Chondrocyte (in vitro differentiated cells): ENCODE measurements at regions not wholly inside any gene's neighbourhood (a gene's known extent, or its start where the extent isn't known, plus 50 kb on each side); places are given as distances from the start of the nearest gene placed in this dataset.

ENCODE experiments used
- DNase-seq: peaks from one replicate; pipeline ENCODE4 v3.0.0; 2021; ENCODE audit warnings: mixed read lengths, low spot score
- H3K27ac Mint-ChIP-seq: one replicate; pipeline ENCODE4 v1.8.0; 2021; ENCODE audit warnings: mild to moderate bottlenecking, moderate library complexity, mixed read lengths; ENCODE audit not compliant: unreplicated experiment
- H3K27me3 Mint-ChIP-seq: 2 replicates; pipeline ENCODE4 v1.8.0; 2021; ENCODE audit warnings: low read depth, mixed read lengths
- H3K36me3 Mint-ChIP-seq: 2 replicates; pipeline ENCODE4 v1.8.0; 2021; ENCODE audit warnings: low read depth, mixed read lengths
- H3K4me1 Mint-ChIP-seq: 2 replicates; pipeline ENCODE4 v1.8.0; 2021; ENCODE audit warnings: low read depth, mild to moderate bottlenecking, mixed read lengths
- H3K4me3 Mint-ChIP-seq: one replicate; pipeline ENCODE4 v1.8.0; 2021; ENCODE audit warnings: mild to moderate bottlenecking, moderate library complexity, mixed read lengths; ENCODE audit not compliant: unreplicated experiment
- H3K9me3 Mint-ChIP-seq: 2 replicates; pipeline ENCODE4 v1.8.0; 2021; ENCODE audit warnings: low read depth, mixed read lengths
- CTCF ChIP-seq: fragments of 200-600 bp; sonication (generic); IDR thresholded peaks from 2 replicates; pipeline ENCODE4 v1.5.0; 2021; ENCODE audit warnings: antibody characterized with exemption, mild to moderate bottlenecking, moderate library complexity

GRCh38 chr10:131818510-131819234, 82.1 kb upstream of the PPP2R2D start:
- Mint-ChIP-seq H3K27ac (no peak overlapping the region), H3K27me3 (peaks cover 43% of the 10 kb centered on the region), H3K36me3 (no peaks in the 10 kb centered on the region), H3K9me3 (no peaks in the 10 kb centered on the region), H3K4me3 (no peak overlapping the region), H3K4me1 (no peaks in the 10 kb centered on the region)
- TF ChIP-seq CTCF = no peak
- no peak for DNase-seq

GRCh38 chr10:131819241-131820072, 81.4 kb upstream of the PPP2R2D start:
- Mint-ChIP-seq H3K27ac (no peak overlapping the region), H3K4me3 (no peak overlapping the region), H3K27me3 (peaks cover 43% of the 10 kb centered on the region), H3K9me3 (no peaks in the 10 kb centered on the region), H3K4me1 (no peaks in the 10 kb centered on the region), H3K36me3 (no peaks in the 10 kb centered on the region)
- TF ChIP-seq CTCF = no peak
- DNase-seq = no peak

DNA sequence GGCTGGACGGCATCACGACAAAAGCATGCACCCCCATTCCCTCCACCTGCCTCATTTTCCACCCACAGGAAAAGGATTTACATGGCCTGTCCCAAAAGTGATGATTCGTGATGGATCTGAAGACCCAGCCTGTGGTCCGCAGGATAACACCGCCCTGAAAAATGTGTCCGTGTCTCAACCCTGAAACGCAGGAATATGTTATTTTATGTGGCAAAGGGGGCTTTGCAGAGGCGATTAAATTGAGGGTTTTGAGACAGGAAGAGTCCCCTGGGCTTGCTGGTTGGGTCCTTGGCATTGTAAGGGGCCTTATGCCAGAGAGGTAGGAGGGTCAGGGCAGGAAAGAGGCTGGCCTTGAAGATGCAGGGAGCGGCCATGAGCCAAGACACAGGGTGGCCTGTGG, 80.2 kb upstream of the PPP2R2D start:
- H3K27me3 Mint-ChIP-seq = peaks cover 47% of the 10 kb centered on the region
- peaks cover 11% of the 10 kb centered on the region for H3K4me1 Mint-ChIP-seq
- H3K36me3 Mint-ChIP-seq = no peaks in the 10 kb centered on the region
- H3K4me3 Mint-ChIP-seq = no peak overlapping the region
- no peak for DNase-seq
- no peak for TF ChIP-seq CTCF
- no peak overlapping the region for H3K27ac Mint-ChIP-seq
- H3K9me3 Mint-ChIP-seq = no peaks in the 10 kb centered on the region

- H3K9me3 Mint-ChIP-seq = no peaks in the 10 kb centered on the region
- H3K4me3 Mint-ChIP-seq = no peak overlapping the region
- H3K4me1 Mint-ChIP-seq = peaks cover 13% of the 10 kb centered on the region
- no peak for TF ChIP-seq CTCF
- H3K27me3 Mint-ChIP-seq = peaks cover 55% of the 10 kb centered on the region
- no peak overlapping the region for H3K27ac Mint-ChIP-seq
- DNase-seq = peak; percentile 38
- H3K36me3 Mint-ChIP-seq = no peaks in the 10 kb centered on the region
These were observed 79.3 kb upstream of the PPP2R2D start for GRCh38 chr10:131821378-131822012.

GRCh38 chr10:131822013-131822691, 78.7 kb upstream of the PPP2R2D start:
- DNase-seq = peak; percentile 81
- H3K4me3 Mint-ChIP-seq = no peak overlapping the region
- no peak overlapping the region for H3K27ac Mint-ChIP-seq
- TF ChIP-seq CTCF = no peak
- no peaks in the 10 kb centered on the region for H3K9me3 Mint-ChIP-seq
- H3K27me3 Mint-ChIP-seq = peaks cover 56% of the 10 kb centered on the region
- H3K4me1 Mint-ChIP-seq = peaks cover 13% of the 10 kb centered on the region
- H3K36me3 Mint-ChIP-seq = no peaks in the 10 kb centered on the region
